Right atrium auricular region (tissue), 2 donors: ENCODE measurements at regions not wholly inside any gene's neighbourhood (a gene's known extent, or its start where the extent isn't known, plus 50 kb on each side); places are given as distances from the start of the nearest gene placed in this dataset.
"Not testable (repeated sequence)": the region's sequence is repeated elsewhere in the genome, so short reads cannot be mapped to it uniquely, and the experiment has no call there.

Source experiments
- DNase-seq: peaks from one replicate; pipeline ENCODE4 v3.0.0-alpha.2; 2019; ENCODE audit warnings: low spot score
- H3K27ac ChIP-seq, 2 donors: fragments of 200-600 bp; sonication (generic); 1 replicate in 1 of 2; 2 replicates in 1 of 2; pipeline ENCODE4 v1.5.1; 2016 to 2019
- H3K27me3 ChIP-seq, 2 donors: fragments of 200-600 bp; sonication (generic); one replicate each; pipeline versions ENCODE4 v1.5.1 to v1.6.0; 2017 to 2019
- H3K36me3 ChIP-seq: fragments of 200-600 bp; sonication (generic); one replicate; pipeline ENCODE4 v1.5.1; 2016
- H3K4me1 ChIP-seq, 2 donors: fragments of 200-600 bp; sonication (generic); one replicate each; pipeline versions ENCODE4 v1.5.1 to v1.6.0; 2017 to 2019
- H3K4me3 ChIP-seq, 2 donors: fragments of 200-600 bp; sonication (generic); 1 replicate in 1 of 2; 2 replicates in 1 of 2; pipeline ENCODE4 v1.5.1; 2017 to 2019; ENCODE audit warnings: mild to moderate bottlenecking in 1 of 2, moderate library complexity in 1 of 2
- H3K9me3 ChIP-seq, 2 donors: fragments of 200-600 bp; sonication (generic); one replicate each; pipeline ENCODE4 v1.5.1; 2019
- TF ChIP-seq, protein P1 (sequence below), 2 donors: fragments of 200-600 bp; sonication (generic); IDR thresholded peaks; one replicate each; pipeline ENCODE4 v1.5.1; 2019; ENCODE audit warnings: antibody characterized with exemption in 2 of 2

DNA sequence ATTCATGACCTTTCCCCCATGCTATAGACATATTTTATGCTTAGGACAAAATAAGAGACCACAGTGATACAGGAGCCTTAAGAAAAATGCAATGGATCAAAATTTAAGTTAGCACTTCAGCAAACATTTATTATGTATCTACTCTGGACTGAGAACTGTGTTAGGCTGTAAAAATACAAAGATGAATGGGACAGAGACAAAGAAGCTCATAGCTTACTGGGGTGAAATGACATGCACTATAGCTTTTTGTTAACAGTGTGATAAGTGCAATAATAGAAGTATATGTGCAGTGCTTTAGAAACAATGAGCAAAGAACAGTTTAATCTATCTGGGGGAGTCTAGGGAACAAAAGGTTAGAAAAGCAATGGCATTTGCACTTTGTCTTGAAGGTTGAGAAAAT is 1543.1 kb downstream of the FAM181B start:
- H3K27ac ChIP-seq = no peak overlapping the region
- no peaks in the 10 kb centered on the region for H3K27me3 ChIP-seq
- no peaks in the 10 kb centered on the region for H3K9me3 ChIP-seq
- no peaks in the 10 kb centered on the region for H3K4me1 ChIP-seq
- no peak for DNase-seq
- no peaks in the 10 kb centered on the region for H3K36me3 ChIP-seq
- H3K4me3 ChIP-seq = no peak overlapping the region
- TF ChIP-seq, protein P1, sequence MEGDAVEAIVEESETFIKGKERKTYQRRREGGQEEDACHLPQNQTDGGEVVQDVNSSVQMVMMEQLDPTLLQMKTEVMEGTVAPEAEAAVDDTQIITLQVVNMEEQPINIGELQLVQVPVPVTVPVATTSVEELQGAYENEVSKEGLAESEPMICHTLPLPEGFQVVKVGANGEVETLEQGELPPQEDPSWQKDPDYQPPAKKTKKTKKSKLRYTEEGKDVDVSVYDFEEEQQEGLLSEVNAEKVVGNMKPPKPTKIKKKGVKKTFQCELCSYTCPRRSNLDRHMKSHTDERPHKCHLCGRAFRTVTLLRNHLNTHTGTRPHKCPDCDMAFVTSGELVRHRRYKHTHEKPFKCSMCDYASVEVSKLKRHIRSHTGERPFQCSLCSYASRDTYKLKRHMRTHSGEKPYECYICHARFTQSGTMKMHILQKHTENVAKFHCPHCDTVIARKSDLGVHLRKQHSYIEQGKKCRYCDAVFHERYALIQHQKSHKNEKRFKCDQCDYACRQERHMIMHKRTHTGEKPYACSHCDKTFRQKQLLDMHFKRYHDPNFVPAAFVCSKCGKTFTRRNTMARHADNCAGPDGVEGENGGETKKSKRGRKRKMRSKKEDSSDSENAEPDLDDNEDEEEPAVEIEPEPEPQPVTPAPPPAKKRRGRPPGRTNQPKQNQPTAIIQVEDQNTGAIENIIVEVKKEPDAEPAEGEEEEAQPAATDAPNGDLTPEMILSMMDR (IDR thresholded peaks at IDR 0.05) = no peak

DNA sequence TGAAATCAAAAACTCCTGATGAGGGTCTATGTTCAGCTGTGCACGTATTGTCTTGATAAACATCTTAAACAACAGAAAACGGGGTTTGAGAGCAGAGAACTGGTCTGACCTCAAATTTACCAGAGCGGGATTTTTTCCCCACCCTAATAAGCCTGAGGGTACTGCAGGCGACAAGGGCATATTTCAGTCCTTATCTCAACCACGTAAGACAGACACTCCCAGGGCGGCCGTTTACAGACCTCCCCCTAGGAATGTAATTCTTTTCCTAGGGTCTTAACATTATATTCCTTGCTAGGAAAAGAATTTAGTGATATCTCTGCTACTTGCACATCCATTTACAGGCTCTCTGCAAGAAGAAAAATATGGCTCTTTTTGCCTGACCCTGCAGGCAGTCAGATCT is 1546.6 kb downstream of the FAM181B start:
- H3K4me3 ChIP-seq, H3K4me1 ChIP-seq, H3K27me3 ChIP-seq, H3K27ac ChIP-seq, H3K9me3 ChIP-seq, DNase-seq, H3K36me3 ChIP-seq: not testable (repeated sequence)

DNA sequence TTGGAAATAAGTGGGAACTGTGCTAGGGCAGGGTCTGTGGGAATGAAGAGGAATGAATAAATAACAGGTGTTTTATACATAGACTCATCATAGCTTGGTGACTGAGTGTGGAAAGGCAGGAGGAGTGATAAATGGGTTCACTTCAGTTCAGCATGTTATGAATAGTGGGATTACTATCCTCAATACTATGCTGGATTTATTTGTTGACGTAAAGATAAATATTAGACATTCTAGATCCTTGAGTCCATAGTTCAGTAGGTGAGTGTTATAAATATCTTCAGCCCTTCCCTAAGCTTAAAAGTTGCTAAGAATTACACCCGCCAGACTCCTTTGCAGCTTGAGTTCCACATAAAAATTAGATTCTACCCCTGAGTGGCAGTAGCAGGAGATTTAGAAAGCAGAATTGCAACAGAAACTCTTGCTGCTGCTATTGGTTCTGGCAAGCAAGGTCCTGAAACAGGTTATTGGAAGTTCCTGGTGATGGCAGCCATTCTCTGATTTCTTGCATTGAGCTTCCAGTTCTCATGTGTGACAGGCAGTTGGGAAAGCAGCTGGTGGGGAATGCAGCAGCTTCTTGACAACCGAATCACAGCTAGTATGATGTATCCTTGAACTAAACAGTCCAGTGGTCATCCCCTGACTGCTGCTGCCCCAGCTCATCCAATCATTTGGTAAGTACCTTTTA is 1558.9 kb downstream of the FAM181B start:
- Histone ChIP-seq H3K27ac (no peak overlapping the region), H3K27me3 (no peaks in the 10 kb centered on the region), H3K4me1 (no peaks in the 10 kb centered on the region), H3K4me3 (no peak overlapping the region), H3K36me3 (no peaks in the 10 kb centered on the region), H3K9me3 (no peaks in the 10 kb centered on the region)
- no peak for DNase-seq
- TF ChIP-seq, protein P1 (IDR thresholded peaks at IDR 0.05) = no peak

DNA sequence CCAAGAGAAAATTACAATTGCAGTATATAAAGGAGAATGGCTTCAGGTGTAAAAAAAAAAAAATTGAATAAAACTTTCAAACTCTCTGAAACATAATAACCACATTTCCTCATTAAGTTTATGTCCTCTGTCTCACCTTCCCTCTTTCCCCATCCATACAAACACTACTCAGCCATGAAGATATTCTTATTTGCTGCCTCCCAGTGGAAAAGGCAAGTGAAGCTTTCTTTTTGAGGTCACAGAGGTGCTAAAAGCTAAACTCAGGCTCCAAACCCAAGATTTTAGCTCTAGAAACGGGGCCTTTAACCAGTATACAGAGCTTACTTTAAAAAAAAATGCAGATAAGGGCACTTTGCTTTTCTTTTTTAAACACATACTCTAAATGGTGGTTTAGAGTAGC is 1568.5 kb downstream of the FAM181B start:
- TF ChIP-seq, protein P1 (IDR thresholded peaks at IDR 0.05) = no peak
- H3K27ac ChIP-seq = no peak overlapping the region
- no peak overlapping the region for H3K4me3 ChIP-seq
- DNase-seq = no peak
- no peaks in the 10 kb centered on the region for H3K9me3 ChIP-seq
- H3K27me3 ChIP-seq = no peaks in the 10 kb centered on the region
- H3K36me3 ChIP-seq = no peaks in the 10 kb centered on the region
- no peaks in the 10 kb centered on the region for H3K4me1 ChIP-seq

DNA sequence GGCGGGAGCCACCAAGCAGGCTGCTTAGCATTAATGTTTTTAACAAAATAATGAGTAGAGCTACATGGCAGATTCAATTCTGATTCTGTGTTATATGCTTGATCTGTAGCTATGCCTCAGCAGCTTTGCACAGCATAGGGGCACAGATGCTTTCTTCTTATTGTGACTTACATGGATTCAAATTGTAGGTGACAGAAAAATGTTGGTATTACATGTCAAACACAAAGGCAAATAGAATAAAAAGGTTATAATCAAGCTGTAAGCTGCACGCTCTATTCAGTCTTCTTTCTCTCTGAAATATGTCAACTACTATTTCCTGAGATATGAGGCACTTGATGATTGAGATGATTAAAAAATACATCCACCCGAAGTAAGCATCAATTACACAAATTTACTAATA is 1573.8 kb downstream of the FAM181B start:
- Histone ChIP-seq H3K27ac (no peak overlapping the region), H3K4me3 (no peak overlapping the region), H3K4me1 (no peaks in the 10 kb centered on the region), H3K27me3 (no peaks in the 10 kb centered on the region), H3K36me3 (no peaks in the 10 kb centered on the region), H3K9me3 (no peaks in the 10 kb centered on the region)
- TF ChIP-seq, protein P1 (IDR thresholded peaks at IDR 0.05) = no peak
- DNase-seq = no peak

DNA sequence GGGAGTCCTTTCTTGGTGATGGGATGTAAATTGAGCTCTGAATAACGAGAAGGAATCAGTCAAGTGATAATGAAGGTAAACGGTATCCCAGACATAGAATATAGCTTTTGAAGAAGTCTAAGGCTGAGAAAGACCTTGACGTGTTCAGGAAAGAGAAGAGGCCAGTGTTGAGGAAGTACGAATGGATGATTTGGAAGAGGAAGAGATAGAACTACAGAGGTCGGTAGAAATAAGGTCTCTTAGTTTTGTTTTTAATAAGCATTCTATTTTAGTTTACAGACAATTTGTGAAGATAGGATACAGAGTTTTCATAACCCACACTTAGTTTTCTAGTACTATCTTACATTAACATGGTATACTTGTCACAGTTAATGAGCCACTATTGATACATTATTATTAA is 1598.1 kb downstream of the FAM181B start:
- no peak overlapping the region for H3K27ac ChIP-seq
- no peak for DNase-seq
- H3K4me3 ChIP-seq = no peak overlapping the region
- no peaks in the 10 kb centered on the region for H3K27me3 ChIP-seq
- no peaks in the 10 kb centered on the region for H3K36me3 ChIP-seq
- no peaks in the 10 kb centered on the region for H3K9me3 ChIP-seq
- no peaks in the 10 kb centered on the region for H3K4me1 ChIP-seq
- TF ChIP-seq, protein P1 (IDR thresholded peaks at IDR 0.05) = no peak
